HFF-Myc (cell line): ENCODE measurements at regions not wholly inside any gene's neighbourhood (a gene's known extent, or its start where the extent isn't known, plus 50 kb on each side); places are given as distances from the start of the nearest gene placed in this dataset.
"Not testable (repeated sequence)": the region's sequence is repeated elsewhere in the genome, so short reads cannot be mapped to it uniquely, and the experiment has no call there.

ENCODE experiments used
- DNase-seq: peaks from one replicate; pipeline ENCODE4 v3.0.0-alpha.2; 2011; ENCODE audit warnings: low read depth; ENCODE audit errors: extremely low read depth
- H3K4me3 ChIP-seq: replicated peaks from 2 replicates; pipeline ENCODE4 v1.5.1; 2011; ENCODE audit warnings: low read depth, mild to moderate bottlenecking, control low read depth, low read length
- CTCF ChIP-seq: IDR thresholded peaks from 2 replicates; pipeline ENCODE4 v1.5.1; 2012; ENCODE audit warnings: mild to moderate bottlenecking, low read depth, low read length, control low read depth; ENCODE audit errors: missing control alignments

GRCh38 chr6:121630716-121631115 lies 195.3 kb downstream of the GJA1 start:
- H3K4me3 ChIP-seq: no peak overlapping the region
- no peak for TF ChIP-seq CTCF
- DNase-seq: no peak

GRCh38 chr6:121631752-121632151 lies 196.3 kb downstream of the GJA1 start:
- not testable (repeated sequence) for DNase-seq, H3K4me3 ChIP-seq

GRCh38 chr6:121633309-121633708 lies 197.9 kb downstream of the GJA1 start:
- DNase-seq: no peak
- H3K4me3 ChIP-seq: no peak overlapping the region

GRCh38 chr6:121634586-121634985 lies 199.1 kb downstream of the GJA1 start:
- DNase-seq, H3K4me3 ChIP-seq: not testable (repeated sequence)

More at GRCh38 chr6:121633309-121633708, 197.9 kb downstream of the GJA1 start:
- TF ChIP-seq CTCF: no peak

DNA sequence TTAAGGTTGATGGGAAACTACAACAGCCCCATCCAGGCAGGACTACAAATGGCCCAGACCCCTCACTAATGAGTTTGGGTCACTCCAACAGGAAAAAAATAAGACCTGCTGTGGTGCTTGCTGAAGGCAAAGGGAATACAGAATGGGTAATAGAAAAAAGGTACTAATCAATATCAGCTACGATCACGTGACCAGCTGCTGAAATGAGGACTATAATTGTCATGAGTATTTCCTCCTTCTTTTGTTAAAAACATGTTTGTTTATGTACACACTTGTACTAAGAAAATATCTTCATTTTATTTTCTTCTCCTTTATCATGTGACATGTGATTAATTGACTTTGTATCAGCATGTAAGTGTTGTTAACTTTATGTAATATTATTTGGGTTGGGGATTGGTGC lies 199.9 kb downstream of the GJA1 start:
- no peak overlapping the region for H3K4me3 ChIP-seq
- no peak for DNase-seq
- TF ChIP-seq CTCF: no peak

DNA sequence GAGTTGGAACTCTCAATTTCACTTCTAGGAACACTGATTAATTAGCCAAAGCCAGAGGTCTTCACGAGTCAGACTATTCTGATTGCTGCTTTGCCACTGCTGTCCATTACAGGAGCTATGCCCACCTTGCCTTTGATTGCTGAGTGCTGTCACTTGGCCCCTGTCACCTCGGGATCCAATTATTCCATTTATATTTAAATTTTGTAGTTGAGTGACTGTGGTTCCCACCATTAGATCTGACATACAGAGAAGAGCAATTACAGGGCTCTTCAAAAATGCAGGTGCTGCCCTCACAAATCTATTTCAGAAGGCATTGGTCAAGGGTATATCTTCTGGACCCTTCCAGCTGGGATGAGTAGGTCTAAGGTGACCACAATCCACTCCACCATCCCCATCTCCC lies 200.8 kb downstream of the GJA1 start:
- not testable (repeated sequence) for H3K4me3 ChIP-seq, DNase-seq

GRCh38 chr6:121639021-121639420 lies 203.6 kb downstream of the GJA1 start:
- TF ChIP-seq CTCF: no peak
- no peak for DNase-seq
- no peak overlapping the region for H3K4me3 ChIP-seq

DNA sequence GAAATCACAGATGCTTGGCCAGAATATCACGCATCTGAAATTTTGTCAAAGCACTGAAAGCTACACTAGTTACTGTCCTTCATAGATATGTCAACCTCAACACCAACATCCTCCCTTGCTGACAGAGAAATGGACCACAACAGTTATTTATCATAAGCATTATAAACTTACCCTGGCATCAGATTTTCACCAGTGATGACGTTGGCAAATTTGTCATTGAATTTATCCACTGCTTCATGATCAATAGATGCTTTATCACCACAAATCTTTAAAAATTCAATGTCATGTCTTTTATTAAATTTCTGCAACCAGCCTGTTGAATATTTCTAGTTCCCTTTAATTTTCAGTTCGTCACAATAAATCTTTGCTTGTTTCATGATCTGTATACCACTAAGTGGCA lies 205.7 kb downstream of the GJA1 start:
- no peak for DNase-seq
- TF ChIP-seq CTCF: no peak
- no peak overlapping the region for H3K4me3 ChIP-seq

GRCh38 chr6:121645100-121645745 lies 209.8 kb downstream of the GJA1 start:
- H3K4me3 ChIP-seq: no peak overlapping the region
- no peak for TF ChIP-seq CTCF
- DNase-seq: no peak
